ENCODE measurements at regions not wholly inside any gene's neighbourhood (a gene's known extent, or its start where the extent isn't known, plus 50 kb on each side); places are given as distances from the start of the nearest gene placed in this dataset.
"Not testable (repeated sequence)": the region's sequence is repeated elsewhere in the genome, so short reads cannot be mapped to it uniquely, and the experiment has no call there.

DNA sequence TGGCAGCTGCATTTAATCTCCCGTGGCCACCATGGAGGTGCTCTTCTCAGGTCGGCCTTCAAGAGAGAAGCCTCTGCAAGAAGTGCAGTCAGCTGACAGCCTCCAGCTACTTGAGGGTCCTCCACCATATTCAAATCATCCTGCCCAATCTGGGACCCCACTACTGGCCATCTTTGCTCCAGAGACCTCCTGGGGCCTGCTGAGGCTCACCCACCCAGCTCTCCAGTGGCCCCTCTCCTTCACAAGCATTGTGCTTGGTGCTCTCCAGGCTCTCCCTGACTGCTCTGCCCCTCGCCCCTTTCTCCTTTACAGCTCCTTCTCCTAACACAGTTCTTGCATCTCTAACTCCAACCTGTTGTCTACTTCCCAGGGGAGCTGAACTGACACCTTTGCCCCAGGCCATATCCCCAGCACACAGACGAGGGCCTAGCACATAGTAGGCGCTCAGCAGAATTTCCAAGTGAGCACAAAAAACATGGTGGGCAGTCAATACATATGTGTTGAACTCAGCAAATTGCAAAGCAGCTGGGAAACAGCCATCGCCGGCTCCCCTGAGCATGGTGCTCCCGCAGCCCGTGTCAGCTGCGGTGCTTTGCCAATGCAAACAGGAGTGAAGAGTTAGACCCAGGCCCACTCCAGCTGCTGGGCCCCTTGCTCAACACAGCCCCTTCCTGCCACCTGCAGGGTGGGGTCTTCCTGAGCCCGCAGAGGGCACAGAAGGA lies 102.2 kb downstream of the TNFRSF13B start:
- TF ChIP-seq, protein P1, sequence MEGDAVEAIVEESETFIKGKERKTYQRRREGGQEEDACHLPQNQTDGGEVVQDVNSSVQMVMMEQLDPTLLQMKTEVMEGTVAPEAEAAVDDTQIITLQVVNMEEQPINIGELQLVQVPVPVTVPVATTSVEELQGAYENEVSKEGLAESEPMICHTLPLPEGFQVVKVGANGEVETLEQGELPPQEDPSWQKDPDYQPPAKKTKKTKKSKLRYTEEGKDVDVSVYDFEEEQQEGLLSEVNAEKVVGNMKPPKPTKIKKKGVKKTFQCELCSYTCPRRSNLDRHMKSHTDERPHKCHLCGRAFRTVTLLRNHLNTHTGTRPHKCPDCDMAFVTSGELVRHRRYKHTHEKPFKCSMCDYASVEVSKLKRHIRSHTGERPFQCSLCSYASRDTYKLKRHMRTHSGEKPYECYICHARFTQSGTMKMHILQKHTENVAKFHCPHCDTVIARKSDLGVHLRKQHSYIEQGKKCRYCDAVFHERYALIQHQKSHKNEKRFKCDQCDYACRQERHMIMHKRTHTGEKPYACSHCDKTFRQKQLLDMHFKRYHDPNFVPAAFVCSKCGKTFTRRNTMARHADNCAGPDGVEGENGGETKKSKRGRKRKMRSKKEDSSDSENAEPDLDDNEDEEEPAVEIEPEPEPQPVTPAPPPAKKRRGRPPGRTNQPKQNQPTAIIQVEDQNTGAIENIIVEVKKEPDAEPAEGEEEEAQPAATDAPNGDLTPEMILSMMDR (IDR thresholded peaks at IDR 0.05), result not testable (repeated sequence)
- TF ChIP-seq EP300, POLR2AphosphoS5 (IDR thresholded peaks at IDR 0.05): not testable (repeated sequence)

All from suprapubic skin (tissue), 4 donors.